Ishikawa (cell line): ENCODE measurements at regions not wholly inside any gene's neighbourhood (a gene's known extent, or its start where the extent isn't known, plus 50 kb on each side); places are given as distances from the start of the nearest gene placed in this dataset.

Experiments
- CEBPB ChIP-seq: IDR thresholded peaks from 2 replicates; pipeline ENCODE4 v1.6.1; 2012
- CREB1 ChIP-seq: IDR thresholded peaks from 2 replicates; pipeline ENCODE4 v1.6.1; 2012; ENCODE audit warnings: low read depth
- EGR1 ChIP-seq: IDR thresholded peaks from 2 replicates; pipeline ENCODE4 v1.6.1; 2012
- EP300 ChIP-seq: IDR thresholded peaks from 2 replicates; pipeline ENCODE4 v1.6.1; 2012; ENCODE audit warnings: borderline replicate concordance
- FOXM1 ChIP-seq: IDR thresholded peaks from 2 replicates; pipeline ENCODE4 v1.6.1; 2012; ENCODE audit warnings: low read depth, borderline replicate concordance
- NFIC ChIP-seq: IDR thresholded peaks from 2 replicates; pipeline ENCODE4 v1.6.1; 2012
- RAD21 ChIP-seq: IDR thresholded peaks from 2 replicates; pipeline ENCODE4 v1.6.1; 2012; ENCODE audit warnings: low read depth
- REST ChIP-seq: IDR thresholded peaks from 2 replicates; pipeline ENCODE4 v1.6.1; 2012; ENCODE audit warnings: low read depth, mild to moderate bottlenecking
- TAF1 ChIP-seq: IDR thresholded peaks from 2 replicates; pipeline ENCODE4 v1.6.1; 2012; ENCODE audit warnings: low read depth, mild to moderate bottlenecking
- TCF12 ChIP-seq: IDR thresholded peaks from 2 replicates; pipeline ENCODE4 v1.6.1; 2012; ENCODE audit warnings: low read depth
- TEAD4 ChIP-seq: IDR thresholded peaks from 2 replicates; pipeline ENCODE4 v1.6.1; 2012
- USF1 ChIP-seq: IDR thresholded peaks from 2 replicates; pipeline ENCODE4 v1.6.1; 2012
- YY1 ChIP-seq: IDR thresholded peaks from 2 replicates; pipeline ENCODE4 v1.6.1; 2012; ENCODE audit warnings: low read depth
- ZBTB7A ChIP-seq: IDR thresholded peaks from 2 replicates; pipeline ENCODE4 v1.6.1; 2012; ENCODE audit warnings: low read depth
- TF ChIP-seq, protein P1 (sequence below): IDR thresholded peaks from 2 replicates; pipeline ENCODE4 v1.6.1; 2012

DNA sequence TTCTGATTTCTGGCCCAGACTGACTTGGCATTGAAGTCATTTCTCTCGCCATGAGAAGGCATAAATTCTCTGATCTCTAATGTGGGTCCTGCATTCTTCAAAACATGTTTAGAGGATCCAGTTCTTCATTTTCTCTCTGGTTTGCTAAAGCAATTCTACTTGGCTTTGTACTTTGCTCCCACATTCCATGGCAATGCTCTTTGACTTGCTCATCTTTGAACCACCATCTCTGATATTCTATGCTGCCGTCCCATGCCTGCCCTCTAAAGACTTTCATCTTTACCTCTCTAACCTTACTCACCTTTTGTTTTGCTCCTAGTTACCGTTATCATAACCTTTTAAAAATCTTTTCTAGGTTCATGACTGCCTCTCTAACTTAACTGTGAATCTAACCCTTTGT is 366.9 kb downstream of the KIF4B start:
- no peak for TF ChIP-seq TAF1
- TF ChIP-seq CEBPB = no peak
- TF ChIP-seq NFIC = no peak

- TF ChIP-seq EGR1 (no peak), TCF12 (no peak), CREB1 (no peak), TAF1 (no peak), REST (no peak), TEAD4 (no peak), NFIC (no peak), FOXM1 (no peak), RAD21 (no peak), USF1 (no peak), ZBTB7A (no peak), EP300 (no peak), CEBPB (no peak), YY1 (no peak)
- TF ChIP-seq, protein P1, sequence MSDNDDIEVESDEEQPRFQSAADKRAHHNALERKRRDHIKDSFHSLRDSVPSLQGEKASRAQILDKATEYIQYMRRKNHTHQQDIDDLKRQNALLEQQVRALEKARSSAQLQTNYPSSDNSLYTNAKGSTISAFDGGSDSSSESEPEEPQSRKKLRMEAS = no peak
Observed at GRCh38 chr5:155381654-155382053, 368.1 kb downstream of the KIF4B start.

- TF ChIP-seq, protein P1 = no peak
- TF ChIP-seq RAD21 = no peak
- no peak for TF ChIP-seq CEBPB
- TF ChIP-seq REST = no peak
- TF ChIP-seq ZBTB7A = no peak
- TF ChIP-seq YY1 = no peak
- TF ChIP-seq TCF12 = no peak
- TF ChIP-seq TAF1 = no peak
- no peak for TF ChIP-seq EP300
- TF ChIP-seq USF1 = no peak
- no peak for TF ChIP-seq NFIC
- TF ChIP-seq TEAD4 = no peak
Observed at GRCh38 chr5:155389498-155389897, 375.9 kb downstream of the KIF4B start.

DNA sequence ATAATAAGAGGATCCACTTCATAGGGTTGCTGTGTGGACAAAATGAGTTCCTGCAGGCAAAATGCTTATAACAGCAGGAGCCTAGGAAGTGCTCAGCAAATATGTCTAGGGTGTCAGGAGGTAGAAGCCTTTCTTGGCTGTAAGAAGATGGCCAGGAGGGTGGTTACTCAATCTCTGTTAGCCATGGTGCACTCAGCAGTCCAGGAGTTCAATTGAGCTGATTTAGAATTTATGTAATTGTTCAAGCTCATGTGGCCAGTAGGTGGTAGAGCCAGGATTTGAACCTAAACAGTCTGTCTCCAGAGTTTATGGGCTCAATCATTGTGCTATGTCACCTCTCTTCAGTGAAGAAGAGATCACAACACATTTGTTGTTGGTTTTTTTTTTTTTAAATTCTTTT is 381.2 kb downstream of the KIF4B start:
- TF ChIP-seq REST (no peak), TAF1 (no peak), TCF12 (no peak), RAD21 (no peak), NFIC (no peak), EGR1 (no peak), USF1 (no peak), ZBTB7A (no peak), EP300 (no peak), YY1 (no peak), CEBPB (no peak), TEAD4 (no peak)
